Memory B cell (primary cell): ENCODE measurements at regions not wholly inside any gene's neighbourhood (a gene's known extent, or its start where the extent isn't known, plus 50 kb on each side); places are given as distances from the start of the nearest gene placed in this dataset.
A peak's percentile ranks its signal among the peaks of the same experiment; 100 is the strongest.

Experiments
- ATAC-seq: fragments of 150-1000 bp; cut with Tn5 transposase; 2 replicates; pipeline ENCODE4 v1.10.0; 2021; ENCODE audit warnings: low read depth, mild to moderate bottlenecking, moderate library complexity
- DNase-seq, 2 donors: peaks; one replicate each; pipeline ENCODE4 v3.0.0; 2022; ENCODE audit warnings: low spot score in 2 of 2
- H3K27ac Mint-ChIP-seq: one replicate; pipeline ENCODE4 v1.8.0; 2022; ENCODE audit warnings: mild to moderate bottlenecking, moderate library complexity, mixed read lengths
- H3K27me3 Mint-ChIP-seq: one replicate; pipeline ENCODE4 v1.8.0; 2022; ENCODE audit warnings: mixed read lengths
- H3K36me3 Mint-ChIP-seq: one replicate; pipeline ENCODE4 v1.8.0; 2022; ENCODE audit warnings: mild to moderate bottlenecking, mixed read lengths
- H3K4me1 Mint-ChIP-seq: one replicate; pipeline ENCODE4 v1.8.0; 2022; ENCODE audit warnings: mixed read lengths
- H3K4me3 Mint-ChIP-seq: one replicate; pipeline ENCODE4 v1.8.0; 2022; ENCODE audit warnings: mild to moderate bottlenecking, moderate library complexity, mixed read lengths
- H3K9me3 Mint-ChIP-seq: one replicate; pipeline ENCODE4 v1.8.0; 2022; ENCODE audit warnings: mixed read lengths

- H3K4me1 Mint-ChIP-seq: peaks cover 9% of the 10 kb centered on the region
Measured at GRCh38 chr18:46320297-46320696, 216.1 kb downstream of the HAUS1 start.

GRCh38 chr18:46320928-46321711 lies 216.9 kb downstream of the HAUS1 start:
- no peak for ATAC-seq
- Mint-ChIP-seq H3K9me3 (no peaks in the 10 kb centered on the region), H3K4me3 (no peak overlapping the region), H3K27me3 (peaks cover 2% of the 10 kb centered on the region), H3K27ac (no peak overlapping the region), H3K4me1 (peaks cover 9% of the 10 kb centered on the region), H3K36me3 (no peaks in the 10 kb centered on the region)
- no peak for DNase-seq

More at GRCh38 chr18:46320297-46320696, 216.1 kb downstream of the HAUS1 start:
- H3K27me3 Mint-ChIP-seq: peaks cover 2% of the 10 kb centered on the region
- H3K36me3 Mint-ChIP-seq: no peaks in the 10 kb centered on the region
- H3K27ac Mint-ChIP-seq: no peak overlapping the region
- no peak for ATAC-seq
- H3K4me3 Mint-ChIP-seq: no peak overlapping the region
- no peaks in the 10 kb centered on the region for H3K9me3 Mint-ChIP-seq
- no peak for DNase-seq

DNA sequence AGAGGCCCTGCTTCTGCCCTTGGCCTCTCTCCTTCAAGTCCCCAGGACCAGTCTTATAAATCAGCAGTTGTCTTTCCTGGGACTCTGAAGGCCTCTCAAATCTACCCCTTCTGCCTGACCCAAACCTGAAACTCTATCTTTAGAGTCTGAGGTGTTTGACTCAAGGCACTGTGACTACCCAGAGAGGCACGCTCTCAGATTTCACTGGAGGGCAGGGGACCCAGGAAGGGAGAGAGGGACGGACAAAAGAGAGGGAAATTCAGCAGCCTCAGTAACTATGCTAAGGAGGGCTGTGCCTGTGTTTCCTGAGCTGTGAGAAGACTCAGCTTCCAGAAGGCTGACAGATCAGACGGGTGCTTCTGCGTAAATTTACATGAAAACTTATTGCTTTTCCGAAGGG lies 217.8 kb downstream of the HAUS1 start:
- Mint-ChIP-seq H3K36me3 (no peaks in the 10 kb centered on the region), H3K9me3 (no peaks in the 10 kb centered on the region), H3K4me1 (peaks cover 9% of the 10 kb centered on the region), H3K4me3 (no peak overlapping the region), H3K27me3 (peaks cover 2% of the 10 kb centered on the region), H3K27ac (no peak overlapping the region)
- DNase-seq (no peak), ATAC-seq (no peak)

- Mint-ChIP-seq H3K27me3 (peaks cover 2% of the 10 kb centered on the region), H3K36me3 (no peaks in the 10 kb centered on the region), H3K27ac (no peak overlapping the region), H3K9me3 (no peaks in the 10 kb centered on the region), H3K4me3 (no peak overlapping the region), H3K4me1 (peaks cover 9% of the 10 kb centered on the region)
- DNase-seq (no peak), ATAC-seq (no peak)
Measured at GRCh38 chr18:46322411-46322891, 218.3 kb downstream of the HAUS1 start.

DNA sequence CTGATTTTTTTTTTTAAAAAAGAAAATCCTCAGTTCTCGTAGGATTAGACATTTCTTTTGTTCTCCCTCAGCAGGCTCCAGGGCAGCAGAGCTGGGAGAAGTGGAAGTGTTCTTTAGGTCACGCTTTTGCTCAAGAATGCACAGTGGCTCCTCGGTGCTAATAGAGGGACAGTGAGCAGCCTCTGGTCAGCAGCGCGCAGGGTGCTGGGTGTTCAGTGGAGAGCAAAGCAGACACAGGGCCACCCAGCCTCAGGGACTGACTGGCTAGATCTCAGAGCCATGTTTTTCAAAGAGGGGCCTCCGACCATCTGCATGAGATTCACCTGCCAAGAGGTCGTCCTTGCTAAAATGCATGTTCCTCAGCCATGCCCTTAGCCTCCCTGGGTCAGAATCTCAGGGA lies 218.8 kb downstream of the HAUS1 start:
- Mint-ChIP-seq H3K4me3 (no peak overlapping the region), H3K4me1 (peaks cover 9% of the 10 kb centered on the region), H3K9me3 (no peaks in the 10 kb centered on the region), H3K27ac (no peak overlapping the region), H3K27me3 (peaks cover 2% of the 10 kb centered on the region), H3K36me3 (no peaks in the 10 kb centered on the region)
- ATAC-seq: no peak
- DNase-seq: no peak

DNA sequence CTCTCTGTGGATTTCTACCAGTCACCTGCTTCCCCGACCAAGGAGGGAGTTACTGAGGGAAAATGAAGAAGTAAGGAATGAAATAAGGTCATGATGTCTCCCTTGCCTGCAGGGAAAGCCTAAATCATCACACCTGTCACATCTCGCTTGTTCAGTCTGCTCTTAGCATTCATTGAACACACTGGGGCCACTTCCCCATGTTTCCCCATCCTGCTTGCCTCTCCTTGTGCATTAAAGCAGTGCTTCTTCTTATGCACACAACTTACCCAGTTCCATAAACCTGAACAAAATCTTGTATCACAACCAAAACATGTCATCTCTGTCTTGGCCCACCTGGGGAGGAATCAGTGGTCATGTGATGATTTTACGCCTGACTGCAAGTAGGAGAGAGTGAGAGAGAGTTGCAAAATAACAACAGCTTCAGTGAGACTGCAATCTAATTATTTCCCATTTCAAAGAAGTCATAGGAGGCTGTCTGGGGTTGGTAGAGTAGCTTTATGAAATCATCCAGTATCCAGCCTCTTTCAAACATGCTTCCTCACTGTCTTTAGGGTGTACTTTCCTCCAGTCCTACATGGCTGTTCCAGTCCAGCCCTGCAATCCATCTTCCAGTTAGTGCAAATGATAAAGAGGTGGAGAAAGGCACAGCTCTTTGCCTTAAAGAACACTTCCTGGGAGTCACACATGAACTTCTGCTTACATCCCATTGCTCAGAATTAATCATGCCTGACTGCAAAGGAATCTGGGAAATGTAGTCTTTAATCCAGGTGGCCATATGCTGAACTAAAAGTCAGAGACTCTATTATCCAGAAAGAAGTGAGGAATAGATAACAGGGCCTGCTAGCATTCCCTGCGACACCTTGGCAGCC lies 220.1 kb downstream of the HAUS1 start:
- DNase-seq: no peak
- Mint-ChIP-seq H3K9me3 (no peaks in the 10 kb centered on the region), H3K27ac (no peak overlapping the region), H3K27me3 (peaks cover 5% of the 10 kb centered on the region), H3K36me3 (no peaks in the 10 kb centered on the region), H3K4me3 (no peak overlapping the region), H3K4me1 (peaks cover 9% of the 10 kb centered on the region)
- ATAC-seq: no peak

DNA sequence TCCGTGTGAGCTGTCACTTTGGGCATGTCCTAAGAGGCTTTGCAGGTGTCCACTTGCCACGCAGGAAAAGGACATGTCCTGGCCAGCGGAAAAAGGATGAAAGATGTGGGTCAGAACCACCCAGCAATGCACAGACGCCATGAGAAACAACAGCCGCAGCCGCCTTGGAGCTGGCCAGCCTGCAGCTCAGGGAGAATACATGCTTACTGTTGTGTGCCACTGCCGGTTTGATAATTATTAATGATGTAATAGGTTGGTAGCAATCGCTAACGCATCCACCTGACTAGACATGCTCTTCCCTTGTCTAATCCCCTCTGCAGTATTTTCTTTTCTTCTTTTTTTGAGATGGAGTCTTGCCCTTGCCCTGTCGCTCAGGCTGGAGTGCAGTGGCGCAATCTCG lies 221.7 kb downstream of the HAUS1 start:
- H3K36me3 Mint-ChIP-seq: no peaks in the 10 kb centered on the region
- DNase-seq (no peak), ATAC-seq (no peak)
- no peaks in the 10 kb centered on the region for H3K9me3 Mint-ChIP-seq
- no peak overlapping the region for H3K4me3 Mint-ChIP-seq
- H3K27ac Mint-ChIP-seq: no peak overlapping the region
- H3K27me3 Mint-ChIP-seq: peaks cover 9% of the 10 kb centered on the region
- H3K4me1 Mint-ChIP-seq: peaks cover 9% of the 10 kb centered on the region

DNA sequence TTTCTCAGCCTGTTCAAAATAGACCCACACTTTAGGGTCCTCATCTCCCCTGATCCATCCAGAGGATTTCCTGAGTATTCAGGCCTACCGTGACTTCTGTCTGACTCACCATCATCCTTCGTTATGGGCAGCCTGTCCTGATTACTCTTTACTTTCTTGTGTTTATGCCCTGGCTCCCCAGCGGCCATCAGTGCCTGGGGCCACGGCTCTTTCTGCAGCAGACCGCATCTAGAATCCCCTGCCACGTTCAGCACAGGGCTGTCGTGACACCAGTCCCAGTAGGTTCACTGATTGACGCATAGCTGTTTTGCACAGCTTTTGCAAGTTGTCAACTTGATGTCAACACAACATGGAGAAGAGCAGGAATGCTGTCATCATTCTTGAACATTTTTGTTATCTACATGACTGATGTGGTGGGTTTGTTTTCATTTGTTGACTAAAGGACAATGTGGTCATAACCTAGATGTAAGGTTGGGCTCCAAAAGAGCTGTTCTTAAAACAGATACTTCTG lies 225.6 kb downstream of the HAUS1 start:
- Mint-ChIP-seq H3K9me3 (no peaks in the 10 kb centered on the region), H3K4me1 (peaks cover 11% of the 10 kb centered on the region), H3K27ac (no peak overlapping the region), H3K27me3 (peaks cover 22% of the 10 kb centered on the region), H3K36me3 (no peaks in the 10 kb centered on the region), H3K4me3 (no peak overlapping the region)
- no peak for ATAC-seq
- DNase-seq: no peak

GRCh38 chr18:46331316-46331715 lies 227.1 kb downstream of the HAUS1 start:
- H3K27ac Mint-ChIP-seq: no peak overlapping the region
- ATAC-seq: no peak
- no peak for DNase-seq
- peaks cover 32% of the 10 kb centered on the region for H3K27me3 Mint-ChIP-seq
- no peak overlapping the region for H3K4me3 Mint-ChIP-seq
- H3K36me3 Mint-ChIP-seq: no peaks in the 10 kb centered on the region
- H3K4me1 Mint-ChIP-seq: peaks cover 18% of the 10 kb centered on the region
- H3K9me3 Mint-ChIP-seq: no peaks in the 10 kb centered on the region

DNA sequence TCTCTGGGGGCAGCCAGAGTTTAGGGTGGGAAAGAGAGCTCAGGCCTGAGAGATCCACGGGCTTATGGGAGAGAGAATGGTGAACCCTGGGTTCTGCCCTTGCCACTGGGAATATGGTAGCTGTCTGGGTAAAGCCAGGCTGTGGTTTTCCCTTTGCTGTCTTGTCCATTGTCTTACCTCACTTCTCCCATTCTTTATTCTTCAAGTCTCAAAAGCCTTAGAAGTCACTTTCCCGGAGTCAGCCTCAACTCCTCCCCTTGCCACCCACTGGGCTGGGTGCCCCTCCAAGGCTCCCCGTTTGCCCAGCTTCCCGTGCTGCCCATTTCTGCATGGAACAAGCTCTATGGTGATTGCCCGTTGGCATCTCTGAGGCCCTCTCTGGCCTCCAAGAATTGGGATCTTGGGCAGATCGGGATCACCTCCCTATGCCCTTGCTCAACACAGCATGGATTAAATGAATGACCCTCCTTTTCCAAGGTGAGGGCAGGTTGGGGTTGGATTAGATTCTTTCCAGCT lies 228.2 kb downstream of the HAUS1 start:
- Mint-ChIP-seq H3K4me1 (peaks cover 18% of the 10 kb centered on the region), H3K27me3 (peaks cover 32% of the 10 kb centered on the region), H3K9me3 (no peaks in the 10 kb centered on the region), H3K27ac (no peak overlapping the region), H3K36me3 (no peaks in the 10 kb centered on the region), H3K4me3 (no peak overlapping the region)
- ATAC-seq (no peak), DNase-seq (no peak)

DNA sequence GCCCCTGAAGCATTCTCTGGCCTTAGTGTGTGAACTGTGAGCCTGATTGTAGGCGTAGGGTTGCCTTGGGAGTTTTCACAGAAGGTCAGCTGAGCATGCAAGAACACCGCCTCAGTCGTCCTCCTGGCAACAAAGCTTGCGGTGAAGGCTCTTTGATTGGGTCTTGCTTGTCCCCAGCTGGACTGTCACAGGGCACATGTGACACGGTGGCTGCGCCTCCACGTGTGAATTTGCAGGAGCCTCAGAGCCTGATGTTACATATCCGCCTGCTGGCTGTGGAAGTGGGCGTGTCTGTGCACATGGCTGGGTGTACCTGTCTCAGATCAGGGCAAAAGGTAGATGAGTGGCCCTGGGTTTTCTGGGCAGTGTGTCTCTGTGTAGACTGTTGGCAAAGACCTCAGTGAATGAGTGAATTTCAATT lies 228.7 kb downstream of the HAUS1 start:
- Mint-ChIP-seq H3K4me3 (peak overlapping the region; percentile 54), H3K4me1 (peaks cover 18% of the 10 kb centered on the region), H3K36me3 (no peaks in the 10 kb centered on the region), H3K27ac (no peak overlapping the region), H3K27me3 (peaks cover 32% of the 10 kb centered on the region), H3K9me3 (no peaks in the 10 kb centered on the region)
- DNase-seq (no peak), ATAC-seq (no peak)

GRCh38 chr18:46333431-46334135 lies 229.4 kb downstream of the HAUS1 start:
- H3K4me1 Mint-ChIP-seq: peaks cover 18% of the 10 kb centered on the region
- peaks cover 32% of the 10 kb centered on the region for H3K27me3 Mint-ChIP-seq
- H3K36me3 Mint-ChIP-seq: no peaks in the 10 kb centered on the region
- H3K9me3 Mint-ChIP-seq: no peaks in the 10 kb centered on the region
- peak; percentile 26 for ATAC-seq
- H3K27ac Mint-ChIP-seq: no peak overlapping the region
- DNase-seq: no peak
- H3K4me3 Mint-ChIP-seq: no peak overlapping the region

DNA sequence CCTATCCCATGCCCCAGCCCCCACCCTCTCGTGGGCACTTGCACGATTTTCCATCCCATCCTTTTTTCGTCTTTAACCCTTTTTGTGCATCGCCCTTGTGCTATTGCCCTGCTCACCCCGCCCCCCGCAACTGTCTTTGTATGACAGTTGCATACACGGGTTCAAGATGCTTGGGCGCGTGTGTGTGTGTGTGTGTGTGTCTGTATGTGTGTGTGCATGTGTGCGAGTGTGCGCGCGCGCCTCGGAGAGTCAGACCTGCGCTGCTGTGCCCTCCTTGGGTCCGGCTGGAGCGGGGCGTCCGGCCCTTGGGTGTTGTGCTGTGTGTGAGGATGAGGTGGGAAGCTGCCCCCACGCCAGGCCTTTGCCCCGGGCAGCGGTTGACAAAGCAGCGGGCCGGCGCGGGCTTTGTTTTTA lies 230.7 kb downstream of the HAUS1 start:
- DNase-seq (no peak), ATAC-seq (no peak)
- Mint-ChIP-seq H3K27me3 (peaks cover 27% of the 10 kb centered on the region), H3K4me1 (peaks cover 21% of the 10 kb centered on the region), H3K27ac (no peak overlapping the region), H3K4me3 (peak overlapping the region; percentile 75), H3K9me3 (no peaks in the 10 kb centered on the region), H3K36me3 (no peaks in the 10 kb centered on the region)
